ENCODE measurements at regions not wholly inside any gene's neighbourhood (a gene's known extent, or its start where the extent isn't known, plus 50 kb on each side); places are given as distances from the start of the nearest gene placed in this dataset.
"Not testable (repeated sequence)": the region's sequence is repeated elsewhere in the genome, so short reads cannot be mapped to it uniquely, and the experiment has no call there.

DNA sequence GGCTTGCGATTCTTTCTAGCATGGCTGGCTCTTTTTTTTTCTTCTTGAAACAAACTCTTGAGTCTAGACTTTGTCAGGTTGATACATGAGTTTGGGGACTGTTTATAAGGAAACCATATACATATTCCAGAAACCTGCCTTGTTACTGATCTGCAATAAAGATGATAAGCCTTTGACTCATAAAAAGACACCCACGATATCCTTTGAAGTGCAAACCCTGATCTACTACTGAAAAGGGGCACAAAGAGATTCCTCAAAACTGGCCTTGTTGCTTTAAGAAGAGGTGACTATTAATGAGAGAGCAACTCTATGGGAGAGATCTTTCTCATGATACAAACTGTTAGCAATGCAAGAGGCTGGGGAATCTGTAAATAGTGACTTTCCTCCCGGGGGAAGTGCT is 247.1 kb downstream of the ANKRD30B start:
- DNase-seq: not testable (repeated sequence)

DNA sequence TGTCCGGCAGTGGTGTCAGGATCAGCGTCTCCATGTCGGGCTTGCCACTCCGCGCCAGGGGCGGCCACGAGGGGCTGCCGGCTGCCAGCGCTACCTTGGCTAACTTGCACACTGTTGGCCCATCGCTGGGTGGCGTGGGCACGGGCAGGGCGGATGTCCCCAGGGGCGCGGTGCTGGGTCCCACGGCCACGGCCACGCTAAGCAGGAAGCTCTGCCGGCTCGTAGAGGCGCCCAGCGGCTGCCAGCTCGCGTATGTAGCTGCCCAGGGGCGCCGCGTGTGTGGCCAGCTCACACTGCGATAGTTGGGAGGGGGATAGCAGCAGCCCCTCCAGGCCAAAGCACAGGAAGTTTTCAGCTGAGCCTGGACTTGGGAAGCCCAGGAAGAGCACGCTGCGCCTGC is 249.4 kb downstream of the ANKRD30B start:
- no peak for DNase-seq

DNA sequence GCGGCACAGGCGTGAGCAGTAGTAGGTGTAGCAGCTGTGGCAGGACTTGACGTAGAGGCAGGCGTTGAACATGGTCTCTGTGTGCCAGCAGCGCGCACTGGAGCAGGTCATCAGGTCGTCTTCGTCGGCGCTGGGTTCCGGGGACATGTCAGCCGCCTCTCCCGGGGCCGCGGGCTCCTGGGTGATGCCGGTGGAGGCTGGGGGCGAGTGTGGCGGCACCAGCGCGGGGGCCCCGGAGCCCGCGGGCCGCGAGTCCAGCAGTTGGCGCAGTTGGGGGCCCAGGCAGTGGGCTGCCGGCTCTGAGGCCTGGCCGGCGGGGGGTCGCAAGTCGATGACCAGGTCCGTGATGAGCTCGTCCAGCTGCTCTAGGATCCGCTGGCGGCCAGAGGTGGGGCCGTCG is 249.9 kb downstream of the ANKRD30B start:
- not testable (repeated sequence) for DNase-seq

DNA sequence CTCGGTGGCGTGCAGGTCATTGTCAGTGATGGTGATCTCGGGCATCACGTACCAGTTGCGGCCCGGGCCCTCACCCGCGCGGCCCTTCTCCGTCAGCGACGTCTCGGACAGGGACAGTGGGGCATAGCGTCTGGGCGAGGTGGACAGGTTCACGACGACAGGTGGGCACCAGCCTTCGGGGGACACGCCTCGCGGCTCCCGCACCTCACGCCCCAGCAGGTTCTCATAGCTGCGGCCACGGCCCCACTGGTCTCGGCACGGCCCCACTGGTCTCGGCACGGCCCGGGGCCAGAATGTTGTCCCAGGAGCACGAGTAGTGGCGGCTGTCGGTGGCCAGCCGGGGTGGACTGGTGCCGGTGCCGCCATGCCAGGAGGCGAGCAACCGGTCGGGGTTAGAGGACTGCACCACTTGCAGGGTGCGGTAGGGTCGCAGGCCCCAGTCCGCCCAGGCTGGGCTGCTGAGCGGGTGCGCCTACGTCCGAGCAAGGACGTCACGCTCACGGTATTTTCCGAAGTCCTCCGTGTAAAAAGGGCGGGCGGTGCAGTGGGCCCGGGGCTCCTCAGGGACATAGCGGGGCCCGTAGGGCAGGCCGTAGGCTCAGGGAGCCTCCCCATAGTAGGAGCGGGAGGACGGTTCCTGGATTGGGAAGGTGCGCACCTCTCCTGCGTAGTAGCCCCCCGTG is 250.5 kb downstream of the ANKRD30B start:
- DNase-seq: not testable (repeated sequence)

DNA sequence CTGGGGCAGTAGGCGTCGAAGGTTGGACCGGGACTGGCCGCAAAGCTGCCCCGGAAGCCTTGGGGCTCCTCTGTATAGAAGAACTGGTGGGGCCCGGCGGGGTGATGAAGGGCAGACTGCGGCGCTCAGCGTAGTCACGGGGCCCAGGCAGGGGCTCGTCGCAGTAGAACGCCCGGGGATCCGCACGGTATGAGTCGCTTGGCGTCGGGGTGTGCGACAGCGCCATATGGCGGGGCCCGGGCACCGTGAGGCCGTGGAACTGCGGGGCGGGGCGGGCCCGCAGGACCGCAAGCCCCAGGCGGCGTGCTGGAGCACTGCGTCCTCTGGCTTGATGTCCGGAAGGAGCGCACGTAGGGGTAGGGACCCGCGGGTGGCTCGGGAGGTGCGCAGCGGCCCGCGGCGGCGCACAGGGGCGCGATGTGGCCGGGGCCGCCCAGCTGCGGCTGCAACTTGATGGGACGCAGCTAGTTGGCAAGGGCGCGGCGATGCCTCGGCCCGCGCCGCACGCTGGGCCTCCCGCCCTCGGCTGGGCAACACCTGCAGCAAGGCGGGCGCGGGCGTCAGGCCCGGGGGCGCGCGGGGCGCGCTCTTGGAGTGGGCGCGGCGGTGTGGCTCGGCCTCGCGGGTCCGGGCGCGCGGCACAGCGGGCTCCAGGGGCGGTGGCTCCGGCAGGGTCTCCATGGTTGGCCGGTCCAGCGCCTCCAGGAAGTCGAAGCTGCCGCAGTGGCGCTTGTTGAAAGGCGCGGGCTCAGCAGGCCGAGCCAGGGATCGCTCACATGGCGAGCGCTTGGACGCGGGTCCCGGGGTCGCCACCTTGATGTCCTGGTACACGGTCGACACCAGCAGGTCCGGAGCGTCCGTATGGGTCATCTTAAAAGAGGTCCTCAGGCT is 251.4 kb downstream of the ANKRD30B start:
- DNase-seq: no peak

DNA sequence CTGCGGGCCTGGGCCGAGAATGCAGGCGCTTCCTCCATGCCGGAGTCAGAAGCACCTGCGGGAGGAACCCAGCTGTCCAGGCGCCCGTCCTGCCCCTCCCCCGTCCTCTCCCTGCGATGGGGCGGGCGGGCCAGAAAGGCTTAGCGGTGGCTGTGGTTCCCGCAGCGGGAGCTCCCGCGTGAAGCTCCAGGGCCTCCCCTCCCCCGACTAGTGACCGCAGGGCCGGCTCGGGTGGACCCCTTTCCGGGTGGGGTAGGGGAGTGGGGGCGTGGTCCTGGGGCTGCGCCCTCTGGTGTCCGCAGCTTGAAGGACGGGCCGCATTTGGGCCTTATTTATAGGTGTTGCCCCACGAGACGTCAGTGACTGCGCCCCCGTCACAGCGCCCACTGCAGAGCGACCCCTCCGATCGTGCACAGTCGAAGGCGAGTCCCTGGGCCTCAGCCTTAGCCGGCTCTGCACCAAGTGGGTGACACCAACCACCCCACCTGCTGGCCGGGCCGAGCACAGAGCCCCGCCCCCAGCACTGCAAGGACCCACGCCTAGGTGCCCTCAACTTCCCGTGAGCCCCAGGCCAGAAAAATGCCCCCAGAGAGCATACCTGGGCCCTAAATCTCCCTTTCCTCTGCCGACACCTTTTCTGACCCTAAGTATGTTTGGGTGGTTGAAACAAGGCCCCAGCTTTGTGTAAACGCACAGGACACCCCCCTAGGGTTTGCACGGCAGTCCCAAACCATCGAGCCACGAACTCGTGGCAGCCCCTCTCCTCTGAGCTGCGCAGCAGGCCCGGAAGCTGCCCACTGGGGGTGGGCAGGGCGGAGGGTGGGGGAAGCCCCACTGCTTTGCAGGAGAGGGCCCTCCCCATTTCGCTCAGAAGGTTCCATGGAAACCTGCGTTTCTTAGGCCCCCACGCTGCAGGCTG is 252.4 kb downstream of the ANKRD30B start:
- DNase-seq: peak in 1 of 2 donors; percentile 13

DNA sequence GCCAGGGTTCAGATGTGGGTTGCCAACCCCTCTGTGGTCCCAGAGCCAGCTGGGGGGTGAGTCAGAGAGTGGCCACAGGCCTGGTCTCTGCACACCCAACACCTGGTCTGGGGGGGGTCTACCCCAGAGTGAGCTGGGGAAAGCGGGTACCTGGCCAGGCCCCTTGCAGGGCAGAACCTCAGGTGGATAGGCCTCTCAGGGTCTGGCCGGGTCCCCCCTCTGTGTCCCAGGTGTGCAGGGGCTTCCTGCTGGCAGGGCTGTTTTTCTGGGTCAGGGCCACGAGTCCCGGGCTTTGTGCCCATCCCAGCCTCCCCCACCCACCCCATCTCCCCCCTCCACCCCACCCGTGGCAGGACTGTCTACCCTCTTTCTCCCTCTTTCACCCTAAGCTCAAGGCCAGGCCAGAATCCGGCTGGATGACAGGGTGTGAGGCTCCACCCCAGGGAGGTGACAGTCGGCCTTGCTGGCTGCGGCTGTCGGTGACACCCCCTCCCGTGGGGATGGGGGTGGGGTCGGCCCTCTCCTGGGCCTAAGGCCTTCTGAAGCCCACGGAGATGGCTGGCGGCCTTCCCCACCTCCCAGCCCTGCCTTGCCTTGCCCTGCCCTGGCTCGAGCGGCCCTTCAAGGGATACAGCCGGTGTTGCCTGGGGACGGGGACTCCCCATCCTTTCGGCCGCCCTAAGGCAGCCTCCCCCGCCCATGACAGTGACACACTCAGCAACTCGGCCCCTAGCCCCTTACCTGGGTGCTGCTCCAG is 253.2 kb downstream of the ANKRD30B start:
- not testable (repeated sequence) for DNase-seq

DNA sequence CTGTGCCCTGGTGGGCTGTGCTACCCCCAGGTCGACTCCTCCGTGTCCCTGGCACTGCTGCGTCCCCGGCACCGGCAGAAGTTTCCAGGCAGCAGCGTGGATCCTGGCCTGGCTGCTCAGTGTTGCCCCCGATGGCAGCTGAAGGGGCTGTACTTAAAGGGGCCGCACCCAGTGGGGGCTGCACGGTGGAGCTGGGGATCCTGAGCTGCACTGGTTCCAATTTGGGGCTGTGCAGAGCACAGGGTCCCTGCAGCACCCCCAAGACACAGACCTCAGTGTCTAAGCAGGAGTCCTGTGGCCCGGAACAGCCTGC is 253.8 kb downstream of the ANKRD30B start:
- DNase-seq: not testable (repeated sequence)

DNA sequence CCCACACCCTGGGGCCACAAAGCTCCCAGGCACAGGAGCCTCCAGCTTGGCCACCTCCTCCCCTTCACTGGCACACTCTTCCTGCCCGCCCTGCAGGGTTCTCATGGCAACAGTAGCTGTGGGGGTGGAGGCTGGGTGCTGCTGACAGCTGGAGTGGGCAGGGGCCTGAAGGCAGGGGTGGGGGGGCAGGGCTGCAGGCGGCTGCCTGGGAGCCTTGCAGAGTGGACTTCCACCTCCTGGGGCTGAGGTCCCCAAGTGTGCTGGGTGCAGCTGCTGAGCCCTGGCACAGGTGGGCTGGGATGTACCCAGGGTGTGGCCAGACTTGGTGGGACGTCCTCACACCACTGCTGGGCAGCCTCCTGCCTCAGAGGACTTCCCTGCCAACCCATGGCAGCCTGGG is 254.8 kb downstream of the ANKRD30B start:
- DNase-seq: not testable (repeated sequence)

DNA sequence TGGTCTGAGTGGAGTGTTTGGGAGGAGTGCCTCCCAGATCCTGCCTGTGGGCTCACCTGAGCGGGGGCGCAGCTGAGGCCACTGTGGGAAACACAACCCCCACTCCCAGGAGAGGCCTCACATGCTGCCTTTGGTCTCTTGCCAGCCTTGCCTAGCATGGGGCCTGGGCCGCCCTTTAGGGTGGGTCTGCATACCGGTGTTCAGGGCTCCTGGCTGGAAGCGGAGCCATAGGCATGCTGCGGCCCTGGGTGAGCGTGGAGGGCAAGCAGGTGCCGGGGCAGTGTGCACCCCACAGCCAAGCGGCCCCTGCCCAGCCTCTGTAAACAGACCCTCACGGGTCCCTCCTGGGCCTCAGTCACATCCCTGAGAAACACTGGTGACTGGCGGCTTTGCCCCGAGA is 255.3 kb downstream of the ANKRD30B start:
- not testable (repeated sequence) for DNase-seq

DNA sequence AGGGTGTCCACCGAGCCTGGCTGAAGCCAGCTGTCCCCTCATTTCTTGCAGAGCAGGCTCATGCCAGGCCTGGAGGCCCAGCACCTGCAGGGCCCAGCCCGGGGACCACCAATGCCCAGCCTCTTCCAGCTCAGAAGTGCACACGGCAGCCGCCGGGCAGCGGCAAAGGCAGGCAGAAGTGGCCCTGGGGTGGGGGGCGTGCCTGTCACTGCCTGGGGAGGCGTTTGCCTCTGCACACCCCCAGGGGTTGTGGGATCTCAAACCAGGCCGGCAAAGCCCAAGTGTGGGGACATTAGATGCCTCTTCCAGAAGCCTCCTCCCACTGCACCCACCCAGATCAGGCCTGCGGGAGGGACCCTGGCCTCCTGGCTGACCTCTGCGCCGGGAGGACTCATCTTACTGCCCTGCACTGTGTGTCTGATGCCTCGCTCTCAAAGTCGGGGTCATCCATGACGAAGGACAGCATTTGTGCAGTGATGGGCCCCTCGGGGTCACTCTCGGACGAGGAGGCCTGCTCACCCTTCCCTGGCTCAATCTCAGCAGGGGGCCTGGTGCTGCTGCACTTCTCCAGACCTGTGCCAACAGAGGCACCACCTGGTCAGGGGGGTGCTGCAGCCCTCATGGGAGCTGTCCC is 255.8 kb downstream of the ANKRD30B start:
- DNase-seq: not testable (repeated sequence)

DNA sequence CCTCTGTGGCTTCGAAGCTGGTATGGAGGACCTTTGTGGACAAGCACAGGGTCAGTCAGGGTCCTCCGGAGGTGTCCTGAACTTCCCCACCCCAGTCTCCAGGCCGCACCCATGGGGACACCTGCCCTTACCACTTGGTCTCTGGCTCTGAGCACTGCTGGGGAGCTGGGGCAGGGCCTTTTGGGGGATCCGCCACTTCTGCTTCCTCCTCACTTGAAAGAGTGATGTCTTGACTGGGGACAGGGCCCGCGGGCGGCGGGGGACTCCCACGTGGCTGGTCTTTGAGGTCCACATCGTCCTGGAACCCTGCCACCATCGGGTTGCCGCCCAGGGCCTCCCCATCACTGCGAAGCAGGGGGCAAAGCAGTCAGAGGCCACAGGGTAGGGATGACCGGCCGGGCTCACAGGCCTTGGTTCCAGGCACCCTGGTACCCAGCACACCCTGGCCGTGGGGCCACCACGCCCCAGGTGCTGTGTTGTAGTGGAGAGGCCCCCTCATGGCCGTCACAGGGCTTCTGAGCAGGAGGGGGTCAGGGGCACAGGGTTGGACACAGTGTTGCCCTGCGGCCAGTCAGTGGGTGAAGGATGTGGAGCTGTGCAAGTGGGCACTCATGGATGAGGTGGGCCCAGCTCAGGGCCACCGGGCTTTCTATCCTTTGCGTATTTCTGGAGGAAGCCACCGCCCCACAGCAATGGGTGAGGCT is 256.4 kb downstream of the ANKRD30B start:
- not testable (repeated sequence) for DNase-seq

DNA sequence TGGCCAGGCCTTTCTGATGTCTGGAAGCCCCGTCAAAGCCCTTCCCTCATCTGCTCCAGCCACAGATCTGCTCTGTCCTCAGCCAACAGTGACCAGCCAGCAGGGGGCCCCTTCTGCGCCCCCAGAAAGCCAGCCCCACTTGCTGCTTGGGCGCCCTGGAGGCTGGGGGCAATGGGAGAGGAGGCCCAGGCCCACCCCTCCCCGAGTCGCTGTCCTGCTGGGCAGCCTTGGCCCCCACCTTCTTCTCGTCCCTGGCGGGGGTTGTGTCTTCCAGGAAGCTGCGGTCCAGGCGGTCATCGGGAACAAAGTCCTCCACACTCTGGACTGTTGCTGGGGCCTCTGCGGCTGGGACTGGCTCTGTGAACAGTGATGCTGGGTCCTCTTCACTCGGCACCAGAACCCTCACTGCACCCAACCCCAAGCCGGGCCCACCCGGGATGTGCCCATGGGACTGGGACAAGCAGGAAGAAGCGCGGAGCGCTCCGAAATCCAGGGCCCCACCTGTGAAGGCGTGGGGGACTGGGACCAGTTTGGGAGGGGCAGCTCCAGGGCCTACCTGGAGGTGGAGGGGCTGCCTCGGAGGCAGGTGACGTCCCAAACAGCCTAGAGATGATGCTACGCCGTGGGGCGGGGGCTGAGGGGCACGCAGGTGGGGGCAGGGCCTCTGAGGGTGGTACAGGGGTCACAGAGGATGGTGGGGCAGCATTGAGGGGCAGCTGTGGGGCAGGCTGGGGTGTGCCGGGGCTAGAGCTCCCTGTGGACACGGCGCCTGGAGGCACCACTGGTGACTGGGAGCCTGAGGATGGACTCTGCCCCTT is 257.6 kb downstream of the ANKRD30B start:
- DNase-seq: no peak

DNA sequence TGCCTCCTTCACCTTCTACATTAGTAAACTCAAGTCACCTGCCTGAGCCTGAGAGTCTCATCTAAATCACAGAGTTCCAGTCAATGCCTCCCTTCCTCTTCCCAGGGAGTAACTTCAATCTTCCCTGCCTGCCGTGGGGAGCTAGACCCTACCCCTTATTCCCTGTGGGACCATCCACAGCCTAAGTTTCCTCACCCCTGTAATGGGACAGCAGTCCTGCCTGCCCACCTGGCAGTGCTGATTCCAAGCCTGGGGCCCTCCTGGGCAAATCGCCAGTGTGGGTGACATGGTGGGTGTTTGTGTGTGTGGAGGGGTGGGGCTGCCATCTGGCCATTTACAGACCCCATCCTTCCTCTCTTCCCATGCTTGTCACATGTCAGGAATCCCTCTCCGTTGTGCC is 258.6 kb downstream of the ANKRD30B start:
- DNase-seq: not testable (repeated sequence)

DNA sequence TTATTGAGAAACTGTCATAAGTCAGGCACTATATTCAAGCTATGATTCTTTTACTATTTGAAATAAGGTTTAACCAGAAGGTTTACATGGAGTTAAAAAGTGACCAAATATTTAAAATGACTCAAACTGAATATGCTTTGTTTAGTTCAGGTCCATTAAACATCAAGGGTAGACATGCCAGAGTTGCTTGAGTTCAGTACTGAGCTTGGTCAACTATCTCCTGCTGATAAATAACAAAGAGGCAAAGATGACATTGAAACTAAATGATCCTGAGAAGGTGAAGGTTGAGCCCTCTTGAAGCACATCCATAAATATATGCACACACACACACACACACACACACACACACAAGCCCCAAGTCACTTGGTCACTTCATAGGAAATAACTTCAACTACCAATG is 278.1 kb downstream of the ANKRD30B start:
- not testable (repeated sequence) for DNase-seq

DNA sequence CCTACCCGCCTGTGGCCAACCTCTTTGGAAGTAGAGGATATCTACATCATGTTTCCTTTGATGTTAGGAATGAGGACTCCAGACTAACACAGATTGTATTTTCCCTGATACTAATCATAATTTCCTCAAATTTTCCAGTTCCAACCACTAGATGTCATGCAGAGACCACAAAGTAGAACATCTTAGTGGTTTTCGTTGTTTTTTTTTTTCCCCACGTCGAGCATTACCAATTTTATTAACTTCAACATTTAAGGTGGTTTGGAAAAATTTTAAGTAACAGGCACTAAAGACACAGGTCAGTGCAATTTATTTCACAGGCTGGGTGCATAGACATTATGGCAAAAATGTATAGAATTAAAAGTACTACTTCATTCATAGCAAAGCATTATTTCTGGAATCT is 280.1 kb downstream of the ANKRD30B start:
- not testable (repeated sequence) for DNase-seq

DNA sequence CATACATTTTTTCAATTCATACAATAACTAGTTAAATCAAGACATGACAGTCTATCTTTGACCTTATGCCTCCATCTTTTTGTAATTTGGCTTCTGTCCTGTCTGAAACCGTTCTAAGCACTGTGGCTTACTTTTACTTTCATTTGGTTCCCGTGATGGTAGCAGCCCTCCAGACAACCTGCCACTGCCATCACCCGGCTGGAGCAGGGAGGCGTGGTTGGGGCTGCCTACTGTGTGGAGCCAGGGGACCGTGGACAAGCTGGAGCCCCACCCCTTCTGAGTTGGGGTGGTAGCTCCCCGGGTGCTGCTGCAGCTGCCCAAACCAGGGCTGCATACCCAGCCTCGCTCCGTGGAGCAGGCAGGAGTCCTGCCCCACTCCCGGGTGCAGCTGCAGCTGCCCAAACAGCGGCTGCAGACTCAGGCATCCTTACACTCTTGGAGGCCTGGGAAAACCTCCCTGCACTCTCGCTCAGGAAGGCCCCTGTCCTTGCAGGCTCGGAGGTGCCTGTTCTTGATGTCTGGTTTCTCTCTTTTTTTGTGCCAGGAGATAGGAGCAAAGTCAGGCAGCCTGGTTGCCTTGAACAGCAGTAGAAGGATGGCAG is 312.4 kb downstream of the ANKRD30B start:
- not testable (repeated sequence) for DNase-seq

DNA sequence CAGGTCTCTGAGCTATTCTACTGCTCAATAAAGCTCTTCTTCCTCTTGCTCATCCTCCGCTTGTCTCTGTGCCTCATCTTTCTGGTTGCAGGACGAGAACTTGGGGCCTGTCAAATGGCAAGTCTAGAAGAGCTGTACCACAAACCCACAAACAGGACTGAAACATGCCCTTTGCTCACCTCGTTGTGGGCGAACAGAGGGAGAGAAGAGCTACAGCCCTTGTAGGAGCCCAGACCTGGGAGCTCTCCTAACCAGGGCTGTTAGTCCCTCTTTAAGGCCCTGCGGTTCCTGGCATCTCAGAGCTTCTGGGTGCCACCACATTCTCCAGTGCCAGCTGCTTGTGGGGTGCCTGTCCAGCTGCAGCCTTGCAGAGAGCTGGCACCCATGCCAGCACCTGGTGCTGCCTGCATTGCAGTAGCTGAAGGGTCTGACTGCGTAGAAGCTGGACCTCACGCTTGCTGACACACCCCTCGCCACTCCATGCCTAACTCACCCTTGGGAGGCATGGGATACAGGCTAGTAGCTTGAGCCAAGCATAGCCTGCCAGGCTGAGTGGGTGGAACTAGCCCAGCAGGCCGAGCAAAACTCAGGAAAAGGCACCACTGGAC is 313.4 kb downstream of the ANKRD30B start:
- not testable (repeated sequence) for DNase-seq

DNA sequence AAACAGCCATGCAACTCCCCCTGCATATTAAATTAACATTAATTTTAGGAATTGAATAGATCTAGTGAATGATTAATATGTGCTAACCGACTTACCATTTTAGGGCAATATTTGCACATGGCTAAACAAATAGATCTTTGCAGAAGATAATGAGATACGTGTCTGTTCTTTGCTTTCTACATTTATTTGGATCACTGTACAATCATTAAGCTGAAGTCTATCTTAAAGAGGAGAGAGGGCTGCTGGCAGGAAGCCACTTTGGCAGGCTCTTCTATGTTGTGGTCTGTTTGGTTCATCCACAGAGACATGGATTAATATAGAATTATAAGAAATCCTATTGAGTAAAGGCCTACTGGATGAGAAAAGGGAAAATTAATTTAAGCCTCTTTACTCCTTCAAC is 318.5 kb downstream of the ANKRD30B start:
- DNase-seq: not testable (repeated sequence)
